Activated CD4-positive, alpha-beta T cell treated with anti-CD3 and anti-CD28 coated beads, Interleukin-2, amount 50 U/mL, for 1 hour (primary cell): ENCODE measurements at regions not wholly inside any gene's neighbourhood (a gene's known extent, or its start where the extent isn't known, plus 50 kb on each side); places are given as distances from the start of the nearest gene placed in this dataset.
A peak's percentile ranks its signal among the peaks of the same experiment; 100 is the strongest.
"Not testable (repeated sequence)": the region's sequence is repeated elsewhere in the genome, so short reads cannot be mapped to it uniquely, and the experiment has no call there.

ENCODE experiments used
- DNase-seq: peaks from one replicate; pipeline ENCODE4 v3.0.0-alpha.2; 2020

- no peak for DNase-seq
Measured at GRCh38 chrX:137195296-137195695, 161.5 kb upstream of the GPR101 start.

- DNase-seq: peak; percentile 3
Measured at GRCh38 chrX:137194164-137194563, 160.4 kb upstream of the GPR101 start.

- no peak for DNase-seq
Measured at GRCh38 chrX:137187540-137187939, 153.7 kb upstream of the GPR101 start.

GRCh38 chrX:137178392-137178791, 144.6 kb upstream of the GPR101 start:
- no peak for DNase-seq

GRCh38 chrX:137172317-137172948, 138.6 kb upstream of the GPR101 start:
- DNase-seq: no peak

- no peak for DNase-seq
Measured at GRCh38 chrX:137171626-137172025, 137.8 kb upstream of the GPR101 start.

- peak; percentile 1 for DNase-seq
Measured at GRCh38 chrX:137166591-137166990, 132.8 kb upstream of the GPR101 start.

GRCh38 chrX:137164329-137164728, 130.5 kb upstream of the GPR101 start:
- no peak for DNase-seq

- DNase-seq: no peak
Measured at GRCh38 chrX:137151403-137151802, 117.6 kb upstream of the GPR101 start.

- no peak for DNase-seq
Measured at GRCh38 chrX:137143864-137144263, 110.1 kb upstream of the GPR101 start.

GRCh38 chrX:137122651-137123050, 88.9 kb upstream of the GPR101 start:
- not testable (repeated sequence) for DNase-seq

- no peak for DNase-seq
Measured at GRCh38 chrX:137119049-137119448, 85.3 kb upstream of the GPR101 start.

GRCh38 chrX:137118536-137118935, 84.7 kb upstream of the GPR101 start:
- DNase-seq: no peak

GRCh38 chrX:137118136-137118535, 84.3 kb upstream of the GPR101 start:
- no peak for DNase-seq

GRCh38 chrX:137107877-137108276, 74.1 kb upstream of the GPR101 start:
- DNase-seq: not testable (repeated sequence)

GRCh38 chrX:137101273-137101990, 67.6 kb upstream of the GPR101 start:
- no peak for DNase-seq
